ENCODE measurements at regions not wholly inside any gene's neighbourhood (a gene's known extent, or its start where the extent isn't known, plus 50 kb on each side); places are given as distances from the start of the nearest gene placed in this dataset.

- TF ChIP-seq FOXP2 (optimal IDR thresholded peaks at IDR 0.05; ENCODE audit: borderline replicate concordance, extremely low read depth, extremely low read length, insufficient read depth) (no peak), POLR2AphosphoS5 (IDR thresholded peaks at IDR 0.05; ENCODE audit: low read depth, low read length) (no peak), TAF1 (IDR thresholded peaks at IDR 0.05; ENCODE audit: borderline replicate concordance, insufficient read depth, low read length) (no peak)
Observed at GRCh38 chr5:156253130-156253529, 73.8 kb upstream of the SGCD start.

GRCh38 chr5:156254196-156254595, 72.8 kb upstream of the SGCD start:
- no peak for TF ChIP-seq TAF1 (IDR thresholded peaks at IDR 0.05; ENCODE audit: borderline replicate concordance, insufficient read depth, low read length)
- no peak for TF ChIP-seq SIN3A (IDR thresholded peaks at IDR 0.05; ENCODE audit: borderline replicate concordance, insufficient read depth, low read length)
- TF ChIP-seq FOXP2 (optimal IDR thresholded peaks at IDR 0.05; ENCODE audit: borderline replicate concordance, extremely low read depth, extremely low read length, insufficient read depth) = no peak
- TF ChIP-seq REST (IDR thresholded peaks at IDR 0.05; ENCODE audit: insufficient read depth in 1 of 2, low read depth in 2 of 2, low read length in 2 of 2) = no peak
- no peak for TF ChIP-seq POLR2AphosphoS5 (IDR thresholded peaks at IDR 0.05; ENCODE audit: low read depth, low read length)

GRCh38 chr5:156256642-156257041, 70.3 kb upstream of the SGCD start:
- TF ChIP-seq POLR2AphosphoS5 (IDR thresholded peaks at IDR 0.05; ENCODE audit: low read depth, low read length) (no peak), REST (IDR thresholded peaks at IDR 0.05; ENCODE audit: insufficient read depth in 1 of 2, low read depth in 2 of 2, low read length in 2 of 2) (no peak), TAF1 (IDR thresholded peaks at IDR 0.05; ENCODE audit: borderline replicate concordance, insufficient read depth, low read length) (no peak), FOXP2 (optimal IDR thresholded peaks at IDR 0.05; ENCODE audit: borderline replicate concordance, extremely low read depth, extremely low read length, insufficient read depth) (no peak), SIN3A (IDR thresholded peaks at IDR 0.05; ENCODE audit: borderline replicate concordance, insufficient read depth, low read length) (no peak)

- TF ChIP-seq FOXP2 (optimal IDR thresholded peaks at IDR 0.05; ENCODE audit: borderline replicate concordance, extremely low read depth, extremely low read length, insufficient read depth) (no peak), TAF1 (IDR thresholded peaks at IDR 0.05; ENCODE audit: borderline replicate concordance, insufficient read depth, low read length) (no peak), REST (IDR thresholded peaks at IDR 0.05; ENCODE audit: insufficient read depth in 1 of 2, low read depth in 2 of 2, low read length in 2 of 2) (no peak)
Observed at GRCh38 chr5:156258934-156259333, 68.0 kb upstream of the SGCD start.

GRCh38 chr5:156259618-156260017, 67.3 kb upstream of the SGCD start:
- TF ChIP-seq REST (IDR thresholded peaks at IDR 0.05; ENCODE audit: insufficient read depth in 1 of 2, low read depth in 2 of 2, low read length in 2 of 2) = no peak
- no peak for TF ChIP-seq TAF1 (IDR thresholded peaks at IDR 0.05; ENCODE audit: borderline replicate concordance, insufficient read depth, low read length)
- no peak for TF ChIP-seq SIN3A (IDR thresholded peaks at IDR 0.05; ENCODE audit: borderline replicate concordance, insufficient read depth, low read length)
- TF ChIP-seq FOXP2 (optimal IDR thresholded peaks at IDR 0.05; ENCODE audit: borderline replicate concordance, extremely low read depth, extremely low read length, insufficient read depth) = no peak
- TF ChIP-seq POLR2AphosphoS5 (IDR thresholded peaks at IDR 0.05; ENCODE audit: low read depth, low read length) = no peak
